GM19468 (cell line): ENCODE measurements at regions not wholly inside any gene's neighbourhood (a gene's known extent, or its start where the extent isn't known, plus 50 kb on each side); places are given as distances from the start of the nearest gene placed in this dataset.

ENCODE experiments used
- ATAC-seq: cut with Tn5 transposase; IDR thresholded peaks from one replicate; pipeline ENCODE4 v1.9.1; 2021; ENCODE audit warnings: mild to moderate bottlenecking, moderate library complexity, moderate number of reproducible peaks; ENCODE audit not compliant: unreplicated experiment; ENCODE audit errors: extremely low read depth

GRCh38 chr2:37469126-37469525, 124.7 kb downstream of the QPCT start:
- no peak for ATAC-seq

- ATAC-seq, result no peak
These were observed 126.7 kb downstream of the QPCT start for GRCh38 chr2:37471104-37471503.

- no peak for ATAC-seq
These were observed 127.6 kb downstream of the QPCT start for GRCh38 chr2:37471994-37472393.

GRCh38 chr2:37472959-37473358, 128.5 kb downstream of the QPCT start:
- ATAC-seq, result no peak

GRCh38 chr2:37476411-37476810, 132.0 kb downstream of the QPCT start:
- ATAC-seq, result no peak

- ATAC-seq, result no peak
These were observed 133.5 kb downstream of the QPCT start for GRCh38 chr2:37477921-37478320.

GRCh38 chr2:37481244-37481643, 136.8 kb downstream of the QPCT start:
- no peak for ATAC-seq

GRCh38 chr2:37489041-37489456, 144.6 kb downstream of the QPCT start:
- ATAC-seq, result no peak

GRCh38 chr2:37489536-37489935, 145.1 kb downstream of the QPCT start:
- no peak for ATAC-seq

- ATAC-seq, result no peak
These were observed 149.0 kb downstream of the QPCT start for GRCh38 chr2:37493425-37493824.

GRCh38 chr2:37499113-37499512, 154.7 kb downstream of the QPCT start:
- no peak for ATAC-seq

- ATAC-seq, result no peak
These were observed 155.6 kb downstream of the QPCT start for GRCh38 chr2:37500031-37500430.

- no peak for ATAC-seq
These were observed 156.7 kb downstream of the QPCT start for GRCh38 chr2:37501113-37501512.

- ATAC-seq, result no peak
These were observed 162.1 kb downstream of the QPCT start for GRCh38 chr2:37506407-37507050.

- no peak for ATAC-seq
These were observed 162.6 kb downstream of the QPCT start for GRCh38 chr2:37507051-37507410.

- ATAC-seq, result no peak
These were observed 163.3 kb downstream of the QPCT start for GRCh38 chr2:37507703-37508102.

GRCh38 chr2:37512971-37513370, 158.5 kb downstream of the CDC42EP3 start:
- ATAC-seq, result no peak

- no peak for ATAC-seq
These were observed 147.6 kb downstream of the CDC42EP3 start for GRCh38 chr2:37523814-37524362.

GRCh38 chr2:37526323-37526722, 145.1 kb downstream of the CDC42EP3 start:
- ATAC-seq, result no peak

GRCh38 chr2:37526856-37527255, 144.6 kb downstream of the CDC42EP3 start:
- ATAC-seq, result no peak

- ATAC-seq, result no peak
These were observed 144.1 kb downstream of the CDC42EP3 start for GRCh38 chr2:37527361-37527760.

GRCh38 chr2:37529830-37530415, 141.5 kb downstream of the CDC42EP3 start:
- no peak for ATAC-seq
